PC-3 (cell line): ENCODE measurements at regions not wholly inside any gene's neighbourhood (a gene's known extent, or its start where the extent isn't known, plus 50 kb on each side); places are given as distances from the start of the nearest gene placed in this dataset.

Experiments used
- CTCF ChIP-seq: fragments of 300-600 bp; sonication (generic); conservative IDR thresholded peaks from 2 replicates; pipeline ENCODE4 v1.5.1; 2017; ENCODE audit warnings: antibody characterized with exemption, low read depth, mild to moderate bottlenecking, low read length
- EZH2 ChIP-seq: fragments of 300-600 bp; sonication (generic); IDR thresholded peaks from one replicate; pipeline ENCODE4 v1.6.1; 2017; ENCODE audit warnings: antibody characterized with exemption, mild to moderate bottlenecking, low read length; ENCODE audit not compliant: unreplicated experiment

- no peak for TF ChIP-seq CTCF
- TF ChIP-seq EZH2: no peak
Observed at GRCh38 chr3:74443102-74443501, 171.4 kb downstream of the CNTN3 start.
